ENCODE measurements at regions not wholly inside any gene's neighbourhood (a gene's known extent, or its start where the extent isn't known, plus 50 kb on each side); places are given as distances from the start of the nearest gene placed in this dataset.

- BruUV-seq (replicated peaks) = no TSS peak
- Histone ChIP-seq H3K9me3 (ENCODE audit: low read length) (no peaks in the 10 kb centered on the region), H3K4me2 (ENCODE audit: low read length) (no peak overlapping the region), H3K36me3 (ENCODE audit: insufficient read depth, low read length) (no peaks in the 10 kb centered on the region), H3K9me2 (ENCODE audit: insufficient read depth, low read length) (no peaks in the 10 kb centered on the region), H3K4me1 (ENCODE audit: insufficient read depth, low read length, poor library complexity, severe bottlenecking) (no peaks in the 10 kb centered on the region), H3K4me3 (ENCODE audit: low read depth, low read length, poor library complexity, severe bottlenecking) (no peak overlapping the region), H3K79me2 (ENCODE audit: insufficient read depth, low read depth, low read length) (no peaks in the 10 kb centered on the region), H4K20me1 (ENCODE audit: insufficient read depth, low read length) (no peaks in the 10 kb centered on the region), H2AFZ (ENCODE audit: low read length) (no peak overlapping the region), H3K27ac (ENCODE audit: low read depth, low read length, poor library complexity, severe bottlenecking) (no peak overlapping the region)
- no peak for DNase-seq (ENCODE audit: low spot score)
- TF ChIP-seq EZH2phosphoT487 (IDR thresholded peaks at IDR 0.05; ENCODE audit: borderline replicate concordance, low read depth, low read length) = no peak
- no peak for TF ChIP-seq CTCF (conservative IDR thresholded peaks at IDR 0.05; ENCODE audit: low read length)
- intact Hi-C loops (cut with micrococcal nuclease; ENCODE audit: unreplicated experiment) = no loop called here
- CTCF ChIA-PET (ENCODE audit: unreplicated experiment) = no interaction called here
- POLR2A ChIA-PET = no interaction called here
Measured at GRCh38 chr18:75926811-75927210, 499.3 kb upstream of the SMIM21 start.

- CTCF ChIA-PET (ENCODE audit: unreplicated experiment) = no interaction called here
- H3K4me1 ChIP-seq (ENCODE audit: insufficient read depth, low read length, poor library complexity, severe bottlenecking) = no peaks in the 10 kb centered on the region
- no peak overlapping the region for H3K4me2 ChIP-seq (ENCODE audit: low read length)
- no peaks in the 10 kb centered on the region for H3K36me3 ChIP-seq (ENCODE audit: insufficient read depth, low read length)
- no peak for DNase-seq (ENCODE audit: low spot score)
- no peaks in the 10 kb centered on the region for H3K9me3 ChIP-seq (ENCODE audit: low read length)
- H4K20me1 ChIP-seq (ENCODE audit: insufficient read depth, low read length) = no peaks in the 10 kb centered on the region
- no peak overlapping the region for H3K4me3 ChIP-seq (ENCODE audit: low read depth, low read length, poor library complexity, severe bottlenecking)
- no peak overlapping the region for H3K27ac ChIP-seq (ENCODE audit: low read depth, low read length, poor library complexity, severe bottlenecking)
- POLR2A ChIA-PET = no interaction called here
- BruUV-seq (replicated peaks) = no TSS peak
- no peaks in the 10 kb centered on the region for H3K9me2 ChIP-seq (ENCODE audit: insufficient read depth, low read length)
- intact Hi-C loops (cut with micrococcal nuclease; ENCODE audit: unreplicated experiment) = no loop called here
- H3K79me2 ChIP-seq (ENCODE audit: insufficient read depth, low read depth, low read length) = no peaks in the 10 kb centered on the region
- TF ChIP-seq EZH2phosphoT487 (IDR thresholded peaks at IDR 0.05; ENCODE audit: borderline replicate concordance, low read depth, low read length) = no peak
- no peak for TF ChIP-seq CTCF (conservative IDR thresholded peaks at IDR 0.05; ENCODE audit: low read length)
- H2AFZ ChIP-seq (ENCODE audit: low read length) = no peak overlapping the region
Measured at GRCh38 chr18:75923169-75923568, 495.7 kb upstream of the SMIM21 start.

- H3K27ac ChIP-seq (ENCODE audit: low read depth, low read length, poor library complexity, severe bottlenecking) = no peak overlapping the region
- intact Hi-C loops (cut with micrococcal nuclease; ENCODE audit: unreplicated experiment) = no loop called here
- H3K79me2 ChIP-seq (ENCODE audit: insufficient read depth, low read depth, low read length) = no peaks in the 10 kb centered on the region
- H3K4me1 ChIP-seq (ENCODE audit: insufficient read depth, low read length, poor library complexity, severe bottlenecking) = no peaks in the 10 kb centered on the region
- H3K4me2 ChIP-seq (ENCODE audit: low read length) = no peak overlapping the region
- POLR2A ChIA-PET = no interaction called here
- TF ChIP-seq CTCF (conservative IDR thresholded peaks at IDR 0.05; ENCODE audit: low read length) (no peak), EZH2phosphoT487 (IDR thresholded peaks at IDR 0.05; ENCODE audit: borderline replicate concordance, low read depth, low read length) (no peak)
- no TSS peak for BruUV-seq (replicated peaks)
- H3K4me3 ChIP-seq (ENCODE audit: low read depth, low read length, poor library complexity, severe bottlenecking) = no peak overlapping the region
- H4K20me1 ChIP-seq (ENCODE audit: insufficient read depth, low read length) = no peaks in the 10 kb centered on the region
- no peaks in the 10 kb centered on the region for H3K9me2 ChIP-seq (ENCODE audit: insufficient read depth, low read length)
- H2AFZ ChIP-seq (ENCODE audit: low read length) = no peak overlapping the region
- no peak for DNase-seq (ENCODE audit: low spot score)
- no peaks in the 10 kb centered on the region for H3K36me3 ChIP-seq (ENCODE audit: insufficient read depth, low read length)
- no peaks in the 10 kb centered on the region for H3K9me3 ChIP-seq (ENCODE audit: low read length)
- CTCF ChIA-PET (ENCODE audit: unreplicated experiment) = no interaction called here
Measured at GRCh38 chr18:75916624-75916982, 489.1 kb upstream of the SMIM21 start.
